DMS 273 (cell line): ENCODE measurements at regions not wholly inside any gene's neighbourhood (a gene's known extent, or its start where the extent isn't known, plus 50 kb on each side); places are given as distances from the start of the nearest gene placed in this dataset.
"Not testable (repeated sequence)": the region's sequence is repeated elsewhere in the genome, so short reads cannot be mapped to it uniquely, and the experiment has no call there.

Source experiments
- DNase-seq: peaks from one replicate; lab custom pipeline; 2025; ENCODE audit not compliant: unreplicated experiment; lab: John Stamatoyannopoulos, UW

- DNase-seq: no peak
Measured at GRCh38 chr14:104395276-104395675, 184.3 kb upstream of the C14orf180 start.

GRCh38 chr14:104395941-104396681 lies 183.5 kb upstream of the C14orf180 start:
- DNase-seq: no peak

- no peak for DNase-seq
Measured at GRCh38 chr14:104396682-104397470, 182.7 kb upstream of the C14orf180 start.

- DNase-seq: no peak
Measured at GRCh38 chr14:104397956-104398355, 181.6 kb upstream of the C14orf180 start.

- no peak for DNase-seq
Measured at GRCh38 chr14:104398656-104399055, 180.9 kb upstream of the C14orf180 start.

GRCh38 chr14:104399432-104400155 lies 180.0 kb upstream of the C14orf180 start:
- no peak for DNase-seq

- DNase-seq: no peak
Measured at GRCh38 chr14:104400355-104400754, 179.2 kb upstream of the C14orf180 start.

GRCh38 chr14:104401785-104402184 lies 177.8 kb upstream of the C14orf180 start:
- DNase-seq: no peak

- not testable (repeated sequence) for DNase-seq
Measured at GRCh38 chr14:104402303-104402702, 177.3 kb upstream of the C14orf180 start.

GRCh38 chr14:104403421-104404220 lies 175.9 kb upstream of the C14orf180 start:
- DNase-seq: no peak

- DNase-seq: no peak
Measured at GRCh38 chr14:104404922-104405321, 174.6 kb upstream of the C14orf180 start.

- DNase-seq: no peak
Measured at GRCh38 chr14:104405360-104406226, 174.0 kb upstream of the C14orf180 start.

- no peak for DNase-seq
Measured at GRCh38 chr14:104406831-104407230, 172.7 kb upstream of the C14orf180 start.

- no peak for DNase-seq
Measured at GRCh38 chr14:104416383-104416782, 163.2 kb upstream of the C14orf180 start.

- no peak for DNase-seq
Measured at GRCh38 chr14:104419865-104420505, 159.6 kb upstream of the C14orf180 start.

- not testable (repeated sequence) for DNase-seq
Measured at GRCh38 chr14:104420523-104420922, 159.0 kb upstream of the C14orf180 start.

- no peak for DNase-seq
Measured at GRCh38 chr14:104420990-104421389, 158.6 kb upstream of the C14orf180 start.

- DNase-seq: no peak
Measured at GRCh38 chr14:104421401-104421821, 158.2 kb upstream of the C14orf180 start.
